ENCODE measurements at regions not wholly inside any gene's neighbourhood (a gene's known extent, or its start where the extent isn't known, plus 50 kb on each side); places are given as distances from the start of the nearest gene placed in this dataset.

- TF ChIP-seq SP1 (IDR thresholded peaks at IDR 0.05) (no peak), ARNT (IDR thresholded peaks at IDR 0.05) (no peak), ELF4 (IDR thresholded peaks at IDR 0.05) (no peak), NFRKB (IDR thresholded peaks at IDR 0.05) (no peak), CTBP1 (IDR thresholded peaks at IDR 0.05; ENCODE audit: borderline replicate concordance) (no peak), FOXA1 (IDR thresholded peaks at IDR 0.05) (no peak), BHLHE40 (IDR thresholded peaks at IDR 0.05; ENCODE audit: borderline replicate concordance) (no peak), FOXM1 (IDR thresholded peaks at IDR 0.05; ENCODE audit: borderline replicate concordance) (no peak), TARDBP (IDR thresholded peaks at IDR 0.05) (no peak)
Measured at GRCh38 chr2:182631299-182631698, 84.8 kb upstream of the DNAJC10 start.

All from HEK293T (cell line).